GM18858 (cell line): ENCODE measurements at regions not wholly inside any gene's neighbourhood (a gene's known extent, or its start where the extent isn't known, plus 50 kb on each side); places are given as distances from the start of the nearest gene placed in this dataset.
A peak's percentile ranks its signal among the peaks of the same experiment; 100 is the strongest.
"Not testable (repeated sequence)": the region's sequence is repeated elsewhere in the genome, so short reads cannot be mapped to it uniquely, and the experiment has no call there.

Experiments used
- ATAC-seq: cut with Tn5 transposase; IDR thresholded peaks from one replicate; pipeline ENCODE4 v1.9.1; 2021; ENCODE audit not compliant: unreplicated experiment

DNA sequence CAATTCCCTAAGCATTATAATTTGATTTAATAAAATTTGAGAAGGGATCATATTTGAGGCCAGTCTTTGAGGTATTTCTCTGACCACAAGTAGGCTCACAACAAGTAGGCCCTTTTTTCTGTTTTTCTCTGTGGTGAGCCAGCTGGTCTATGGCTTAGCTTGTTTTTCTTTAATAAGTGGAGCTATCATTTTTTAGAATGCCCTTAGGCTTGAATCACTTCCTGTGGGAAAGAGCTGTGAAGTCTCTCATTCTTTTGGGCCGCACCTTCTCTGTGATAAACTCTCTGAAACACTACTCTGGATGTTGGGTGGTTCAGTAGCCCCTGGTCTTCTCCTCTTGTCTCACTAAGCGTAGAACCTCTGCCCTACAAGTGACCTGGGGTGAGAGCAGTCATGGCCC lies 235.9 kb downstream of the SUCLG1 start:
- ATAC-seq, result no peak

GRCh38 chr2:84221102-84221501 lies 238.0 kb downstream of the SUCLG1 start:
- ATAC-seq, result not testable (repeated sequence)

DNA sequence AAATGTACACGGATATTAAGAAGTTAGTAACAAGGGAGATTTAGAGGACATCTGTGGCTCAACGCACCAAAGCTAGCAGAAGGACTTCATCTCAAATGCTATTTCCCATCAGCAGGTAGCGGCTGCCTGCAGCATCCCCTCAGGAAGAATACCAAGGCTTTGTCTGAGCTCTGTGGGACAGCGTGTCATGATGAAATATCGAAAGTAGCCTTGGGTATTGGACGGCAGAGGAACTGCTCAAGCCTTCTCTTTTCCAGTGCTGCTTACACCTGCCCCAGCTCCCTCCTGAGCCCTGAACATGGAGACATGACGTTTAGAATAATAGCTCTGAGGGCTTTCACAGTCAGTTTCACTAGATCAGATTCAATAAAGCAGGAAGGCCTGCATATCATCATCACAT lies 241.6 kb downstream of the SUCLG1 start:
- no peak for ATAC-seq

DNA sequence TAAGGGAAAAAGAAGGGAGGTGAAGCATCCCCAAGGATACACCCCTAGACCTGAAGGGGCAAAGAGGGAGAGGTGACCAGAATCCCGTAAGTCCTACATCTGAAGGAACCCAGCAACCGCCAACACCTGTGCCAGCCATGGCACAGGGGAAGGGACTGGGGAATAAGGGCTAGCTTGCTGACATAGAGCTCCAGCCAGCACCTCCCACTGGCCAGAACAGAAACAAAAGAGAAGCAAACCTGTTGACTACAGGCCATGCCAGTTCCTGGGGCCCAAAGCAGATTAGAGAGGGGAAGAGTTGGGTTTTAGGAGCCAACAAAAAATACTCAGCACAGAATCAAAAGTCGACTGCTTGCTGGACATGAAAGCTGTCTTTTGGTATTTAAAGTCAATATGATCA lies 244.6 kb downstream of the SUCLG1 start:
- no peak for ATAC-seq

GRCh38 chr2:84212611-84213314 lies 246.3 kb downstream of the SUCLG1 start:
- peak; percentile 94 for ATAC-seq

GRCh38 chr2:84209941-84210340 lies 249.1 kb downstream of the SUCLG1 start:
- ATAC-seq, result no peak

- ATAC-seq, result no peak
Observed at GRCh38 chr2:84204995-84205394, 254.1 kb downstream of the SUCLG1 start.

- no peak for ATAC-seq
Observed at GRCh38 chr2:84202166-84202565, 256.9 kb downstream of the SUCLG1 start.

DNA sequence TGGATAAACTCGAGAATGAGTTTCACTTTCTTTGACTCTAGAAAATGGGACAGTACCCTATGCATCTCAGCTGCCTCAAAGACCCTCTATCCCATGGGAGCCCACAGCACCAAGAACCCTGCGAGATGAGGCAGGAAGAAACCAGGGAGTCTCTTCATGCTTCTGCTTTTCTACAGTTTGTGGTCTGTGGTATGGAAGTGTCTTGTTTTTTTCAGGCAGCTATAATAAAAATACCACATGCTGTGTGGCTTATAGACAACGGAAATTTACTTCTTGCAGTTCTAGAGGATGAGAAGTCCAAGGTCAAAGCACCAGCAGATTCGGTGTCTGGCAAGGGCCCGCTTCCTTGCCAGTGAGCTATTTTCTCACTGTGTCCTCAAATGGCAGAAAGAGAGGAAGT lies 257.9 kb downstream of the SUCLG1 start:
- ATAC-seq, result no peak

- ATAC-seq, result no peak
Observed at GRCh38 chr2:84197901-84198300, 261.2 kb downstream of the SUCLG1 start.

- no peak for ATAC-seq
Observed at GRCh38 chr2:84194949-84195644, 264.0 kb downstream of the SUCLG1 start.

- no peak for ATAC-seq
Observed at GRCh38 chr2:84194181-84194580, 264.9 kb downstream of the SUCLG1 start.

- ATAC-seq, result no peak
Observed at GRCh38 chr2:84187258-84187657, 271.8 kb downstream of the SUCLG1 start.

DNA sequence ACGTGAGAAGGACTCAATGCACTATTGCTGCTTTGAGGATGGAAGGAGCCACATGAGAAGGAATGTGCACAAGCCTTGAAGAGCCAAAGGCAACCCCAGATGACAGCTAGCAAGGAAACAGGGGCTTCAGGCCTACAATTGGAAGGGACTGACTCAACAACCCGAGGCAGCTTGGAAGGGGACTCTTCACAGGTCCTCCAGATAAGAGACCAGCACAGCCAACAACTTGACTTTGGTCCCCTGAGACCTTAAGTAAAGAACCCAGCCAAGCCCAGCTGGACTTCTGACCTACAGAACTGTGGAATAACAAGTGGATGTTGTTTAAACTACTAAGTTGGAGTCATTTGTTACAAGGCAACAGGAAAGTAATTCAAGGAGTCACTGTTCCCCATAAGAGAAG lies 277.2 kb downstream of the SUCLG1 start:
- ATAC-seq, result no peak

- no peak for ATAC-seq
Observed at GRCh38 chr2:84177733-84178132, 281.3 kb downstream of the SUCLG1 start.

GRCh38 chr2:84175970-84176369 lies 283.1 kb downstream of the SUCLG1 start:
- ATAC-seq, result no peak

- ATAC-seq, result no peak
Observed at GRCh38 chr2:84175340-84175739, 283.7 kb downstream of the SUCLG1 start.

- ATAC-seq, result no peak
Observed at GRCh38 chr2:84173041-84173440, 286.0 kb downstream of the SUCLG1 start.

DNA sequence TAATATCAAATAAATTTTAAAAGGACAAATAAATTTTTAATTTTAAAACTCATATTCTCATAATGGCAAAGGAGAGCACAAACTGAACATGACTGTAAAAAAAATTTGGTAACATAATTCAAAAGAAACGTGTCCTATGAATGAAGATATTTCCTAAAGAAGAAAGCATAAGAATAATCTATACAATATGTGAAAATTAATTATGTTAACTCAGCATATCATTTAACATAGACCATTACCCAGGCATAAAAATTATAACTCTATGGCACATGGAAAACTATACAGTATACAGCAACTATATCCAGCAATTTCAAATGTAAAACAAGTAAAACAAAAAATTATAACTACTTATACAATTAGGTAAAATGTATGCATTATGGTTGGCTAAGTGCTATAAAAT lies 288.1 kb downstream of the SUCLG1 start:
- ATAC-seq, result no peak

DNA sequence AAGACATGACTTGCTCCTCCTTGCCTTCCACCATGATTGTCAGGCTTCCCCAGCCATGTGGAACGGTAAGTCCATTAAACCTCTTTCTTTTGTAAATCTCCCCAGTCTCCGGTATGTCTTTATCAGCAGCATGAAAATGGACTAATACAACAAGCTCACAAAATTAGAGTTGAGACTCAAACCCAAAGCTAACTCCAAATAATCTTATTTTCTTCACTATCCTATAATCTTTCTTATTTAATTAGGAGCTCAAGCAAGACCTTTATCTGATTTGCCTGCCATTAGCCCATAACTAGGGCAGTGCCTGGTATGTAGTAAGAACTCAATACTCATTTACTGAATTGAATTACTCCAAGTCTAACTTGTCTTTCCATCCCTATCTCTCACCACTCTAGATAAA lies 289.2 kb downstream of the SUCLG1 start:
- ATAC-seq, result no peak

- not testable (repeated sequence) for ATAC-seq
Observed at GRCh38 chr2:84168552-84168951, 290.5 kb downstream of the SUCLG1 start.

GRCh38 chr2:84165256-84165655 lies 293.8 kb downstream of the SUCLG1 start:
- ATAC-seq, result no peak

DNA sequence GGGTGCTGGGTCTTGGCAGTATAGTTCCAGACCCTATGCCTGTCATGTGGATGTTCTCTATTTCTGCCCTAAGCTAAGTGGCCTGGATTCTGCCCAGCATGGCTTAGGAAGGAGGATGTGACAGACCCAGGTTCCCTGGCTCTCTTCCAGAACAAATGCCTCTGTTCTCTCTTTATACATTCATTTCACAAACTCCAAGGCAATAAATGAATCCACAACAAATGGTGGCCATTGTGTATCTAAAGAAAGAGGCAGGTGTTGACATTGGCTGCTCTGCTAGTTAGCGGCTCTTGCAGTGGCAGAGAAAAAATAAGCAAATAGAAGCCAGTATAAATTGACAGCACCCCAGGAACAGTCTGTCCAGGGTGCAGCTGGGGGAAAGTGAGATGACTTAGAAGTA lies 298.6 kb downstream of the SUCLG1 start:
- ATAC-seq, result no peak
